ENCODE measurements at regions not wholly inside any gene's neighbourhood (a gene's known extent, or its start where the extent isn't known, plus 50 kb on each side); places are given as distances from the start of the nearest gene placed in this dataset.

GRCh38 chr22:49373289-49373666 is 454.4 kb downstream of the BRD1 start:
- Histone ChIP-seq H3K9ac (ENCODE audit: low read length) (no peak overlapping the region), H3K36me3 (ENCODE audit: low read length) (no peaks in the 10 kb centered on the region), H2AFZ (ENCODE audit: low read depth, low read length, severe bottlenecking) (no peak overlapping the region), H3K27me3 (ENCODE audit: low read length) (no peaks in the 10 kb centered on the region), H3K4me3 (ENCODE audit: insufficient read depth, low read length, poor library complexity, severe bottlenecking) (no peak overlapping the region), H3F3A (ENCODE audit: insufficient read depth) (no peaks in the 10 kb centered on the region), H3K9me3 (ENCODE audit: insufficient read depth, low read length) (no peaks in the 10 kb centered on the region), H4K20me1 (ENCODE audit: low read depth, low read length) (no peaks in the 10 kb centered on the region), H3K79me2 (ENCODE audit: insufficient read depth, low read length) (no peaks in the 10 kb centered on the region), H3K27ac (ENCODE audit: low read depth, low read length) (no peak overlapping the region), H3K4me2 (ENCODE audit: low read depth, low read length, poor library complexity, severe bottlenecking) (no peak overlapping the region), H3K9me2 (replicated peaks; ENCODE audit: insufficient read depth, low read length) (no peaks in the 10 kb centered on the region)
- TF ChIP-seq CTCF (IDR thresholded peaks at IDR 0.05; ENCODE audit: insufficient read depth, low read length, poor library complexity, severe bottlenecking): no peak
- no peak for TF ChIP-seq EZH2phosphoT487 (conservative IDR thresholded peaks at IDR 0.05; ENCODE audit: low read length)

DNA sequence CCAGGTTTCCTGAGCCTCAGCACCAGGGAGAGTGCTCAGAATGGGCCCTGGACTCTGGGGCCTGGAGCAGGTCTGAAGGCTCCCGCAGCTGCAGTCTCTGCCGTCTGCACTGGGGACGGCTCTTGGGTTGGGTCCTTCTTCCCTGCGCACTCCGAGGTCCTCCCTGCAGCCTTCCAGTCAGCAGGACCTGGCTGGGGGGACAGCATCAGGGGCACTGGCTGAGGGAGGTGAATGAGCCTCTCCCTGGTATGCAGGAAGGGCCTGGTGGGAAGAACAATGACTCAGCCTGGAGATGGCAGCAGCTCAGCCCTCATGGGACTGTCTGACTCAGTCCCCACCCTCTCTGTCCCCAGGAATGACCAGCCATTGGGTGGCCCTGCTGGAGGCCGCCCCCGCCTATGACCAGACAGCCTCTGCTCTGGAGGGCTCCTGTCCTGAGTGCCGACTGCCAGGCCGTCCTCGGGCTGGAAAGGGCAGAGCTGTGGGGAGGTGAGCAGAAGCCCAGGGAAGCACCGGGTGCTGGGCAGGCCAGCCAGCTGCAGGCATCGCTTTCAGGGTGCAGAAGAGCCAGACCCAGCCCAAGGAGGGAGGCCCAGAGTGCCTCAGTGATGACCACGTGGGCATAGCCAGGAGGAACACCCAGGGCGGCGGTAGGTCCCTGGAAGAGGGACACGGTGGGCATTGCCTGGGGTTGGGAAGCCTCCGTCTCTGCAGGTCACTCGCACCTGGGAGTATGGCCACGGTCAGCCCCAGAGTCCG is 455.0 kb downstream of the BRD1 start:
- H4K20me1 ChIP-seq (ENCODE audit: low read depth, low read length): no peaks in the 10 kb centered on the region
- H3K4me3 ChIP-seq (ENCODE audit: insufficient read depth, low read length, poor library complexity, severe bottlenecking): no peak overlapping the region
- H3K4me2 ChIP-seq (ENCODE audit: low read depth, low read length, poor library complexity, severe bottlenecking): no peak overlapping the region
- no peaks in the 10 kb centered on the region for H3K36me3 ChIP-seq (ENCODE audit: low read length)
- no peaks in the 10 kb centered on the region for H3K79me2 ChIP-seq (ENCODE audit: insufficient read depth, low read length)
- H3K9me2 ChIP-seq (replicated peaks; ENCODE audit: insufficient read depth, low read length): no peaks in the 10 kb centered on the region
- H3F3A ChIP-seq (ENCODE audit: insufficient read depth): no peaks in the 10 kb centered on the region
- no peaks in the 10 kb centered on the region for H3K9me3 ChIP-seq (ENCODE audit: insufficient read depth, low read length)
- TF ChIP-seq CTCF (IDR thresholded peaks at IDR 0.05; ENCODE audit: insufficient read depth, low read length, poor library complexity, severe bottlenecking): no peak
- TF ChIP-seq EZH2phosphoT487 (conservative IDR thresholded peaks at IDR 0.05; ENCODE audit: low read length): no peak
- H2AFZ ChIP-seq (ENCODE audit: low read depth, low read length, severe bottlenecking): no peak overlapping the region
- no peak overlapping the region for H3K27ac ChIP-seq (ENCODE audit: low read depth, low read length)
- no peaks in the 10 kb centered on the region for H3K27me3 ChIP-seq (ENCODE audit: low read length)
- H3K9ac ChIP-seq (ENCODE audit: low read length): no peak overlapping the region

DNA sequence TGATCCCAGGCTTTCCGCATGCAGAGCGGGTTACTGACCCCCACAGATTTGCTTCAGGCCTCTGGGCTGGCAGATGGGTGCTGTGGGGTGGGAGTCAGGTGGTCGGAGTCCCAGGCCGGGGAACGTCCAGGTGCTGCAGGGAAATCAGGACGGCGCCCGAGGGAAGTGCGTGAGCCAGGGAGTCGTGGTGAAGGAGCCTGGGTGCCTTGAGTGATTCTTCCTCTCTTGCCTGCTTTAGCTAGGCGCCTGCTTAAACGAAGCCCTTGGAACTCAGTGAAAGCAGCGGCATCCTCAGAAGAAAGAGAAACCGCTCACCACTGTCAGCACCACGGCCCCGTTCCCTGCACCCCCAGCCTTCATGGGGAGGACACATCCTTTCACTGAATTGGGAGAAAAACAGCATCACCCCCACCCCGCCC is 455.6 kb downstream of the BRD1 start:
- no peak overlapping the region for H3K9ac ChIP-seq (ENCODE audit: low read length)

More for the DNA sequence above, 455.6 kb downstream of the BRD1 start:
- no peaks in the 10 kb centered on the region for H3K9me3 ChIP-seq (ENCODE audit: insufficient read depth, low read length)
- no peak overlapping the region for H3K4me3 ChIP-seq (ENCODE audit: insufficient read depth, low read length, poor library complexity, severe bottlenecking)
- no peaks in the 10 kb centered on the region for H3F3A ChIP-seq (ENCODE audit: insufficient read depth)
- H3K79me2 ChIP-seq (ENCODE audit: insufficient read depth, low read length): no peaks in the 10 kb centered on the region
- H2AFZ ChIP-seq (ENCODE audit: low read depth, low read length, severe bottlenecking): no peak overlapping the region
- H3K27me3 ChIP-seq (ENCODE audit: low read length): no peaks in the 10 kb centered on the region
- no peaks in the 10 kb centered on the region for H3K36me3 ChIP-seq (ENCODE audit: low read length)
- H4K20me1 ChIP-seq (ENCODE audit: low read depth, low read length): no peaks in the 10 kb centered on the region
- TF ChIP-seq EZH2phosphoT487 (conservative IDR thresholded peaks at IDR 0.05; ENCODE audit: low read length) (no peak), CTCF (IDR thresholded peaks at IDR 0.05; ENCODE audit: insufficient read depth, low read length, poor library complexity, severe bottlenecking) (no peak)
- H3K27ac ChIP-seq (ENCODE audit: low read depth, low read length): no peak overlapping the region
- H3K9me2 ChIP-seq (replicated peaks; ENCODE audit: insufficient read depth, low read length): no peaks in the 10 kb centered on the region
- H3K4me2 ChIP-seq (ENCODE audit: low read depth, low read length, poor library complexity, severe bottlenecking): no peak overlapping the region
